Endothelial cell of umbilical vein (primary cell): ENCODE measurements at regions not wholly inside any gene's neighbourhood (a gene's known extent, or its start where the extent isn't known, plus 50 kb on each side); places are given as distances from the start of the nearest gene placed in this dataset.

Experiments
- BruUV-seq: library from RNA; stranded (reverse); fragments of 400-500 nt; replicated peaks from 2 replicates; lab custom pipeline; 2021; lab: Mats Ljungman, UMichigan
- CTCF ChIA-PET: fragments of 300-600, 350-600 bp; sonication (Branson Sonifier 250); formaldehyde crosslinking; loops from one replicate; lab custom pipeline; 2021; ENCODE audit warnings: antibody characterized with exemption, inconsistent platforms; lab: Charles Lee
- POLR2A ChIA-PET: fragments of 300-600, 350-600 bp; sonication (Branson Sonifier 250); formaldehyde crosslinking; loops from one replicate; lab custom pipeline; 2021; ENCODE audit warnings: antibody characterized with exemption, inconsistent platforms; lab: Charles Lee
- DNase-seq: peaks from one replicate; pipeline ENCODE4 v3.0.0-alpha.2; 2011; ENCODE audit warnings: low read depth, low spot score
- FAIRE-seq: peaks from 2 replicates; lab custom pipeline; 2011; peaks lifted over from hg19 to GRCh38; lab: Jason Lieb, UNC
- H2AFZ ChIP-seq: 2 replicates; pipeline ENCODE4 v1.6.0; 2012; ENCODE audit warnings: low read depth, low read length, control low read depth, inconsistent platforms
- H3K27ac ChIP-seq: 2 replicates; pipeline ENCODE4 v1.5.1; 2011; ENCODE audit warnings: low read depth, mild to moderate bottlenecking, control low read depth, low read length, moderate library complexity; ENCODE audit not compliant: insufficient read depth
- H3K27me3 ChIP-seq, 2 experiments: 2 replicates each; pipeline versions ENCODE4 v1.6.0 to v1.6.1; 2011; ENCODE audit warnings: low read length in 2 of 2, mixed read lengths in 1 of 2; ENCODE audit not compliant: control insufficient read depth in 2 of 2, insufficient read depth in 2 of 2
- H3K36me3 ChIP-seq, 2 experiments: 2 replicates in 1 of 2; 3 replicates in 1 of 2; pipeline ENCODE4 v1.5.1; 2011; ENCODE audit warnings: low read length in 2 of 2, mild to moderate bottlenecking in 1 of 2, moderate library complexity in 1 of 2; ENCODE audit not compliant: control insufficient read depth in 2 of 2, insufficient read depth in 2 of 2; ENCODE audit errors: extremely low read depth in 1 of 2
- H3K4me1 ChIP-seq: 3 replicates; pipeline ENCODE4 v1.5.1; 2011; ENCODE audit warnings: mild to moderate bottlenecking, low read length; ENCODE audit not compliant: control insufficient read depth, insufficient read depth; ENCODE audit errors: extremely low read depth
- H3K4me2 ChIP-seq: 2 replicates; pipeline ENCODE4 v1.6.1; 2011; ENCODE audit warnings: low read length, control low read depth, mixed read lengths; ENCODE audit not compliant: insufficient read depth
- H3K4me3 ChIP-seq, 3 experiments: fragments of 200-600 bp in 1 of 3; sonication (generic), shearing (Covaris generic) in 1 of 3; replicated peaks in 1 of 3; 2 replicates each; pipeline ENCODE4 v1.5.1; 2011 to 2016; ENCODE audit warnings: control low read depth in 3 of 3, low read length in 3 of 3, mild to moderate bottlenecking in 2 of 3, inconsistent platforms in 1 of 3, low read depth in 1 of 3, moderate library complexity in 1 of 3; ENCODE audit not compliant: insufficient read depth in 1 of 3
- H3K79me2 ChIP-seq: 2 replicates; pipeline ENCODE4 v1.6.0; 2012; ENCODE audit warnings: low read length, inconsistent platforms; ENCODE audit not compliant: control insufficient read depth, insufficient read depth
- H3K9ac ChIP-seq: replicated peaks from 2 replicates; pipeline ENCODE3; 2011; ENCODE audit warnings: low read length, control low read depth; ENCODE audit not compliant: insufficient read depth; ENCODE audit errors: extremely low read depth
- H3K9me1 ChIP-seq: replicated peaks from 3 replicates; pipeline ENCODE4 v1.6.0; 2011; ENCODE audit warnings: mild to moderate bottlenecking, low read length; ENCODE audit not compliant: control insufficient read depth, insufficient read depth; ENCODE audit errors: extremely low read depth
- H3K9me3 ChIP-seq: replicated peaks from 2 replicates; pipeline ENCODE4 v1.5.1; 2012; ENCODE audit warnings: low read length, inconsistent platforms; ENCODE audit not compliant: control insufficient read depth, insufficient read depth
- H4K20me1 ChIP-seq: replicated peaks from 2 replicates; pipeline ENCODE3; 2011; ENCODE audit warnings: mild to moderate bottlenecking, low read length; ENCODE audit not compliant: control insufficient read depth, insufficient read depth; ENCODE audit errors: extremely low read depth
- EZH2 ChIP-seq: IDR thresholded peaks from 2 replicates; pipeline ENCODE4 v1.6.1; 2012; ENCODE audit warnings: borderline replicate concordance, low read depth, mild to moderate bottlenecking, moderate library complexity, low read length, inconsistent platforms; ENCODE audit not compliant: severe bottlenecking
- FOS ChIP-seq: IDR thresholded peaks from 2 replicates; pipeline ENCODE4 v1.6.1; 2011; ENCODE audit warnings: mild to moderate bottlenecking, low read length, moderate library complexity, borderline replicate concordance; ENCODE audit not compliant: insufficient read depth
- GATA2 ChIP-seq: IDR thresholded peaks from 2 replicates; pipeline ENCODE4 v1.7.0; 2011; ENCODE audit warnings: low read depth, mild to moderate bottlenecking, moderate library complexity, mixed read lengths, low read length; ENCODE audit not compliant: insufficient read length, insufficient read depth
- JUN ChIP-seq: IDR thresholded peaks from 2 replicates; pipeline ENCODE4 v1.6.1; 2011; ENCODE audit warnings: borderline replicate concordance, low read depth; ENCODE audit not compliant: insufficient read length, insufficient read depth
- MYC ChIP-seq: IDR thresholded peaks from one replicate; pipeline ENCODE4 v1.6.1; 2011; ENCODE audit warnings: mild to moderate bottlenecking, low read depth, low read length
- POLR2A ChIP-seq: IDR thresholded peaks from 2 replicates; pipeline ENCODE4 v1.6.1; 2012; ENCODE audit warnings: low read depth, mild to moderate bottlenecking, control low read depth, low read length
- POLR2AphosphoS5 ChIP-seq: IDR thresholded peaks from 2 replicates; pipeline ENCODE4 v1.6.1; 2012; ENCODE audit warnings: low read depth, mild to moderate bottlenecking, control low read depth, low read length, moderate library complexity; ENCODE audit not compliant: insufficient read depth
- dilution Hi-C: fragments of 300-500 bp; cut with MboI; formaldehyde crosslinking; loops from one replicate; pipeline ENCODE4 v1.15.0; 2019; ENCODE audit warnings: low sequenced_read_pairs; ENCODE audit not compliant: extremely low pct_ligation_motif_present
- intact Hi-C: fragments of 100-400 bp; cut with micrococcal nuclease; formaldehyde crosslinking; loops from one replicate; pipeline ENCODE4 v1.10.0; 2022
- TF ChIP-seq, protein P1 (sequence below): IDR thresholded peaks from 2 replicates; pipeline ENCODE4 v1.6.1; 2011; ENCODE audit not compliant: insufficient read depth, insufficient read length
- TF ChIP-seq, protein P2 (sequence below), 2 donors: IDR thresholded peaks; 1 replicate in 1 of 2; 2 replicates in 1 of 2; pipeline ENCODE4 v1.5.1; 2011; ENCODE audit warnings: low read length in 2 of 2, mild to moderate bottlenecking in 2 of 2, moderate library complexity in 2 of 2, control low read depth in 1 of 2, inconsistent platforms in 1 of 2, low read depth in 1 of 2; ENCODE audit not compliant: insufficient read depth in 1 of 2; ENCODE audit errors: extremely low read depth in 1 of 2

DNA sequence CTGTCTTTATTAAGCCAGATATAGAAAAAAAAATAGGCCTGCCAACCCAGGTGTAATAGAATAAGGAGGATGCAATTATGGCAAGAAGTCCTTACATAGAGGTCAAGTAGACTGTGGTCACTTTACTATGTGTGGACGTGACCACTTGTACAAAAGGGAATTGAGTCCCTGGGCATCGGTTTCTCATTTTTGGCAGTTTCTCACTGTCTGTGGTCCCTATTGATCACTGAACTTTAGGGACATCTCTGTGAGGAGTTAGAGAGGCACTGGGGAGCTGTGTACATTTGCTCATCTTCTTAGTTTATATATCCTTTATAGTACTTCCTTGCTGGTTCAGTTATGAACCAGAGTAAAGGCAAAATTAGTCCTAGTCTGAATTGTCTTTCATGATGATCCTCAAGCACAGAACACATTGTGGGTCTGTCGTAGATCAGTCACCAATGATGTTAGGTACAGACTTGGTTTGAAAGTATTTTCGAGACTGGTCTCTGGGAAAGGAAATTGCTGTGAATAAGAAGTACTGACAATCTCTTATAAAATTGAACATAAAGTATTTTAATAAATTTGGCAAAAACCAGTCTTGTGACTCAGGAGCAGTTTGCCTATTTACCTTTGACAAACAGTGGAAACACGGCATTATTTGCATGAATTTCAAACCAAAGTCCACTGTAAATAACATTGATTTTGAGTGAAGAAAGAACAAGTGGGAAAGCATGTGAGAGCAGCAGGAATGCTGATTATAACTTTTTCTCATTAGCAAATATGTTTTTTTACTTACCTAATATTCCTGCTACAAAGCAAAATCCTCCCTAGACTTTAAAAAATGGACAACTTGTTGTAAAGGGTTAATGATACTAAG, 218.9 kb upstream of the DPH6 start:
- no peak overlapping the region for H3K4me3 ChIP-seq
- CTCF ChIA-PET = interaction anchor here (2.0 kb wide), 1 partner anchor 13 kb away, joined by 11 read pairs; no protein-coding TSS in a partner anchor
- intact Hi-C loops = no loop called here

More for the DNA sequence above, 218.9 kb upstream of the DPH6 start:
- dilution Hi-C loops = no loop called here
- H3K79me2 ChIP-seq = no peaks in the 10 kb centered on the region
- no peaks in the 10 kb centered on the region for H3K9me3 ChIP-seq
- no TSS peak for BruUV-seq
- TF ChIP-seq, protein P1, sequence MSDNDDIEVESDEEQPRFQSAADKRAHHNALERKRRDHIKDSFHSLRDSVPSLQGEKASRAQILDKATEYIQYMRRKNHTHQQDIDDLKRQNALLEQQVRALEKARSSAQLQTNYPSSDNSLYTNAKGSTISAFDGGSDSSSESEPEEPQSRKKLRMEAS = no peak
- TF ChIP-seq MYC = no peak
- no peak for TF ChIP-seq GATA2
- TF ChIP-seq FOS = no peak
- no peak for TF ChIP-seq EZH2
- no peak for TF ChIP-seq JUN
- TF ChIP-seq, protein P2, sequence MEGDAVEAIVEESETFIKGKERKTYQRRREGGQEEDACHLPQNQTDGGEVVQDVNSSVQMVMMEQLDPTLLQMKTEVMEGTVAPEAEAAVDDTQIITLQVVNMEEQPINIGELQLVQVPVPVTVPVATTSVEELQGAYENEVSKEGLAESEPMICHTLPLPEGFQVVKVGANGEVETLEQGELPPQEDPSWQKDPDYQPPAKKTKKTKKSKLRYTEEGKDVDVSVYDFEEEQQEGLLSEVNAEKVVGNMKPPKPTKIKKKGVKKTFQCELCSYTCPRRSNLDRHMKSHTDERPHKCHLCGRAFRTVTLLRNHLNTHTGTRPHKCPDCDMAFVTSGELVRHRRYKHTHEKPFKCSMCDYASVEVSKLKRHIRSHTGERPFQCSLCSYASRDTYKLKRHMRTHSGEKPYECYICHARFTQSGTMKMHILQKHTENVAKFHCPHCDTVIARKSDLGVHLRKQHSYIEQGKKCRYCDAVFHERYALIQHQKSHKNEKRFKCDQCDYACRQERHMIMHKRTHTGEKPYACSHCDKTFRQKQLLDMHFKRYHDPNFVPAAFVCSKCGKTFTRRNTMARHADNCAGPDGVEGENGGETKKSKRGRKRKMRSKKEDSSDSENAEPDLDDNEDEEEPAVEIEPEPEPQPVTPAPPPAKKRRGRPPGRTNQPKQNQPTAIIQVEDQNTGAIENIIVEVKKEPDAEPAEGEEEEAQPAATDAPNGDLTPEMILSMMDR (IDR thresholded peaks at IDR 0.05; ENCODE audit: extremely low read depth in 1 of 2, insufficient read depth in 1 of 2, low read depth in 1 of 2, low read length in 2 of 2) = no peak
- TF ChIP-seq POLR2AphosphoS5 = no peak
- no peak for TF ChIP-seq POLR2A
- no peaks in the 10 kb centered on the region for H4K20me1 ChIP-seq
- DNase-seq = no peak
- H3K9me1 ChIP-seq = no peaks in the 10 kb centered on the region
- no peaks in the 10 kb centered on the region for H3K36me3 ChIP-seq
- H3K27me3 ChIP-seq = no peaks in the 10 kb centered on the region
- no peaks in the 10 kb centered on the region for H3K4me1 ChIP-seq
- H3K9ac ChIP-seq = no peak overlapping the region
- FAIRE-seq = no peak
- H3K27ac ChIP-seq = no peak overlapping the region
- POLR2A ChIA-PET = no interaction called here
- no peak overlapping the region for H2AFZ ChIP-seq
- no peak overlapping the region for H3K4me2 ChIP-seq
